Esophagus (tissue), 2 donors: ENCODE measurements at regions not wholly inside any gene's neighbourhood (a gene's known extent, or its start where the extent isn't known, plus 50 kb on each side); places are given as distances from the start of the nearest gene placed in this dataset.
A peak's percentile ranks its signal among the peaks of the same experiment; 100 is the strongest.

Experiments
- H3K27ac ChIP-seq, 2 donors: one replicate each; pipeline ENCODE4 v1.5.1; 2013; ENCODE audit warnings: low read depth in 2 of 2, mild to moderate bottlenecking in 2 of 2, inconsistent platforms in 1 of 2, low read length in 1 of 2, moderate library complexity in 1 of 2
- H3K27me3 ChIP-seq, 2 donors: one replicate each; pipeline ENCODE4 v1.6.1; 2013; ENCODE audit warnings: low read length in 2 of 2, control low read depth in 1 of 2, mild to moderate bottlenecking in 1 of 2; ENCODE audit not compliant: insufficient read depth in 2 of 2, control insufficient read depth in 1 of 2
- H3K36me3 ChIP-seq, 2 donors: one replicate each; pipeline ENCODE4 v1.6.1; 2013; ENCODE audit warnings: low read length in 1 of 2; ENCODE audit not compliant: control insufficient read depth in 2 of 2, insufficient read depth in 2 of 2
- H3K4me1 ChIP-seq, 2 donors: one replicate each; pipeline ENCODE4 v1.6.1; 2013; ENCODE audit warnings: low read length in 1 of 2; ENCODE audit not compliant: control insufficient read depth in 2 of 2, insufficient read depth in 2 of 2
- H3K4me3 ChIP-seq, 2 donors: one replicate each; pipeline ENCODE4 v1.5.1; 2013; ENCODE audit warnings: low read length in 2 of 2, mild to moderate bottlenecking in 2 of 2, low read depth in 1 of 2, moderate library complexity in 1 of 2
- H3K9me3 ChIP-seq, 2 donors: one replicate each; pipeline ENCODE4 v1.6.1; 2013; ENCODE audit warnings: mild to moderate bottlenecking in 2 of 2, low read depth in 1 of 2, low read length in 1 of 2, moderate library complexity in 1 of 2; ENCODE audit not compliant: control insufficient read depth in 2 of 2, insufficient read depth in 1 of 2
- WGBS, 2 donors: extraction: QIAGEN DNeasy Blood & Tissue Kit; methylation state at CpG; one replicate each; pipeline ENCODE4 v1.1.7; 2013; 5-methylcytosine and 5-hydroxymethylcytosine counted together
- donor health status: healthy with polysubstance abuse.
- donor health status: Bipolar disorder and iron deficiency.

DNA sequence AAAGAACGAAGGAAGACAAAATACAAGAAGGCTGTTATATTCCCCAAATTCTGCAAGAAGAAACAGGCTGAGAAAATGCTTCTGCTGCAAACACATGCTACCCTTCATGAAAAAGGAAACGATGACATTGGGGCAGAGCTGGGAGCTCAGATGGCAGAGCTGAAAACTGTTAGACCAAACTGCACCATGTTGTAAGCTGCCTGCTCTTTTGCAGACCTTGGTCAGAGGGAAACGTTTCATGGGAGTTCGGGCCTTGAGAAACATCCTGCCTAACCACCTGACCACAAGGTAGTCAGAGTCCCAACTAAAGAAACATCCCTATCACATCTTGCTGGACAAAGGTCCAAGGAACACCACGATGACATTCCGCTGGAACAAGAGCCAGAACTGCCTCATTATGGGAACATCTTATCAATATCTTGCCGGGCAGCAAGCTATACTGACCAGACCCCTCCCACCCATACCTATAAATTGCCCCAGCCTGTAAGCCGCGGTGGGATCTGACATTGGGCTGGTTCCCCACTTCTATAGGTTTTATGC, 110.7 kb upstream of the CTSC start:
- Histone ChIP-seq H3K9me3 (no peaks in the 10 kb centered on the region), H3K4me3 (no peak overlapping the region), H3K27me3 (no peaks in the 10 kb centered on the region), H3K36me3 (no peaks in the 10 kb centered on the region), H3K27ac (no peak overlapping the region), H3K4me1 (no peaks in the 10 kb centered on the region)
- 82 to 85% methylated on average over 9 of the region's 9 CpGs for WGBS, 2 donors

DNA sequence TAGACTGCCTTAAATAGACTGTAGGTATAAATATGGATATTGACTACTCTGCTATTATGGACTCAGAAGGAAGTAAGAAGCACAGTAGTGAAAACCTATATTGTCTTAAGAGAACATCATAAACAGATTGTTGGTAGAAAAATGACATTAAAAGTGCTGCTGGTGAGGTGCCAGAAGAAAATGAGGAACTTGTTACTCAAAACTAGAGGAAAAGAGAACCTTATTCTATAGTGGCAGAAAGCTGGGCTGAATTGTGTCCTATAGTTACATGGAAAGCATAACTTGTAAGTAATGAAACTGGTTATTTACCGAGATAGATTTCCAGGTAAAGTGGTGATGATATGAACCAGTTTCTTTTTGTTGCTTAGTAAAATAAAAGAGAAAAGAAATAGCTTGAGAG, 109.7 kb upstream of the CTSC start:
- Histone ChIP-seq H3K4me3 (no peak overlapping the region), H3K9me3 (no peaks in the 10 kb centered on the region), H3K27ac (no peak overlapping the region), H3K27me3 (no peaks in the 10 kb centered on the region), H3K36me3 (no peaks in the 10 kb centered on the region), H3K4me1 (no peaks in the 10 kb centered on the region)
- WGBS, 2 donors, result 78 to 84% methylated on average over 1 of the region's 1 CpG

DNA sequence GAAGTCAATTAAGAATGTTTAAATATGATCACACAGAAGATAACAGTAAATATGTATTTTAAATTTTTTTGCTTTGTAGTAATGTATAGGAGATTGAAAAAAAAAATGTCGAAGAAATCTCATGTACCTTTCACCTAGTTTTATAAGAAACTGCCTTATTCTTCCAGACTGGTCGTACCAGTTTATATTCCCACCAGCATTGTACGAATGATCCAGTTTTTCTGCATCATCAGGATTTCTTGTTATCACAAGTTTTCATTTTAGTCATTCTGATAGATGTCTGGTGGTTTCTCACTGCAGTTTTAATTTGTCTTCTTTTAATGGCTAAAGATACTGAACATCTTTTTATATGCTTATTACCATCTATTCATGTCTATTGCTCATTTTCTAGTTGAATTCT, 101.8 kb upstream of the CTSC start:
- Histone ChIP-seq H3K4me3 (no peak overlapping the region), H3K27me3 (no peaks in the 10 kb centered on the region), H3K27ac (no peak overlapping the region), H3K4me1 (peaks cover 0 to under 1% of the 10 kb centered on the region in 2 donors), H3K36me3 (no peaks in the 10 kb centered on the region), H3K9me3 (no peaks in the 10 kb centered on the region)
- 48 to 57% methylated on average over 3 of the region's 3 CpGs for WGBS, 2 donors

DNA sequence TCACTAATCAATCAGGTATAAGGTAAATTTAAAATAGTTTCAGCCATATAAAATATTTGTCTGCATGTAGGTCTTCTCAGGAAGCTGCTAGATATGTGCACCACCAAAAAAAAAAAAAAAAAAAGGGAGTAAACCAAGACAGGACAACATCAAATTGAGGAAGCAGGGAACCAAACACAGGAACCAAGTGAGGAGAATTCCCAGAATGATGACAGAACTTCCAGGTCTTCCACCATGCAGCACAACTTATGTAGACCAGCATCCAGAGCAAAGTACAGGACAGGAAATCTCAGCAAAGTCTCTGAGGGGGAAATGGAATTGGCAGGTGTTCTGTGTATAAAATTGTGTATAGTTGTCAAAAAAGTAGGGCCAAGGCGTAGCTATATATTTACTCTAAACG, 101.2 kb upstream of the CTSC start:
- Histone ChIP-seq H3K27ac (no peak overlapping the region), H3K27me3 (no peaks in the 10 kb centered on the region), H3K4me3 (no peak overlapping the region), H3K4me1 (peaks cover 0 to 7% of the 10 kb centered on the region in 2 donors), H3K9me3 (no peaks in the 10 kb centered on the region), H3K36me3 (no peaks in the 10 kb centered on the region)
- WGBS, 2 donors, result 62% methylated on average over 2 of the region's 2 CpGs

DNA sequence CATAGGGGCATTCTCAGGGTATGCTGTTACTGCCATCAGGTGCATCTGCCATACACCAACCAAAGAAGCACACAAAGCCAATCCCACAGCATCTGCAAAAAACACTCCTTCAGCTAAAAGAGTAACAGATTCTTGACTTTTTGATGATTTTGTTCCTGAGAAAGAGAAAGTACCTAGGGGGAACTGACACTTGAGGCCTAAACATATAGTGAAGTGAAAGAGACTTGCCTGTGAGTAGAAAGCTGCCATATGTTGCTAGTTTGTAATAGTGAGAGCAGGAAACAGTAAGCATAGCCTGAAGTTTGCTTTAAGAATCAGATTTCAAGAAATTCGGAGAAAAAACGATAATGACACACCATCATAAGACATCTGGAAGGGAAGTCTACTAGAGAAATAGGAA, 97.9 kb upstream of the CTSC start:
- H3K27me3 ChIP-seq, result no peaks in the 10 kb centered on the region
- no peak overlapping the region for H3K27ac ChIP-seq
- WGBS, 2 donors, result 86 to 89% methylated on average over 2 of the region's 2 CpGs
- no peaks in the 10 kb centered on the region for H3K9me3 ChIP-seq
- peaks cover 2 to 24% of the 10 kb centered on the region in 2 donors for H3K4me1 ChIP-seq
- no peaks in the 10 kb centered on the region for H3K36me3 ChIP-seq
- H3K4me3 ChIP-seq, result no peak overlapping the region

DNA sequence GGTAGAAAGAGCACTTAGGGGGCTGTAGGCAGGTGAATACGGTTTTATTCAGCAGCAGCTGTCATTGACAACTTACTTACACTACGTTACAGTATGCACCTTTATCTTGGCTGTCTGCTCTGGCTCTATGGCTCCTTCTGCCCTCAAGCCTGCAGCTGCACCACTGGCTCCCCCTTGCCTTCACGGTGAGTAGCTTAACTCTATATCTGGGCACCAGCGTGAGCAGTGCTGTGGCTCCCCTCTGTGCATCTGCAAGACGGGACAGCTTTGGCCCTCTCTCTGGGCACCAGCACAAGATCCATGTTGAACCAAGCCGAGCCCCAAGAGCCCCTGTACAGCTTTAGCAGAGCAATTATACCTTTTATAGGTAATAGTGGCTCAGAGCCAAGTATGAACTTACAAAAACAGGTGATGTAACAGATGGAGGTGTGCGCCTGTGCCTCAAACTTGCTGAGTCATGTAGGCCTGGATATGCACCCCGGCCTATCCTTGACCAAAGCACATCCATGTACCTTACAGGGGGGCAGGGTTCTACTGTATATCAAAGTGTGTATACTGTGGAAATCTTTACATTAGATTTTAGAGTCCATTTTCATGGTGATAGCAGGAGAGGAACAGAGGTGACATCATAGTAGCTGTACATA, 96.9 kb upstream of the CTSC start:
- Histone ChIP-seq H3K27me3 (no peaks in the 10 kb centered on the region), H3K27ac (peak overlapping the region in 1 of 2 donors; percentile 13), H3K9me3 (no peaks in the 10 kb centered on the region), H3K36me3 (no peaks in the 10 kb centered on the region), H3K4me1 (peaks cover 2 to 24% of the 10 kb centered on the region in 2 donors), H3K4me3 (no peak overlapping the region)
- 70 to 77% methylated on average over 8 of the region's 8 CpGs for WGBS, 2 donors

DNA sequence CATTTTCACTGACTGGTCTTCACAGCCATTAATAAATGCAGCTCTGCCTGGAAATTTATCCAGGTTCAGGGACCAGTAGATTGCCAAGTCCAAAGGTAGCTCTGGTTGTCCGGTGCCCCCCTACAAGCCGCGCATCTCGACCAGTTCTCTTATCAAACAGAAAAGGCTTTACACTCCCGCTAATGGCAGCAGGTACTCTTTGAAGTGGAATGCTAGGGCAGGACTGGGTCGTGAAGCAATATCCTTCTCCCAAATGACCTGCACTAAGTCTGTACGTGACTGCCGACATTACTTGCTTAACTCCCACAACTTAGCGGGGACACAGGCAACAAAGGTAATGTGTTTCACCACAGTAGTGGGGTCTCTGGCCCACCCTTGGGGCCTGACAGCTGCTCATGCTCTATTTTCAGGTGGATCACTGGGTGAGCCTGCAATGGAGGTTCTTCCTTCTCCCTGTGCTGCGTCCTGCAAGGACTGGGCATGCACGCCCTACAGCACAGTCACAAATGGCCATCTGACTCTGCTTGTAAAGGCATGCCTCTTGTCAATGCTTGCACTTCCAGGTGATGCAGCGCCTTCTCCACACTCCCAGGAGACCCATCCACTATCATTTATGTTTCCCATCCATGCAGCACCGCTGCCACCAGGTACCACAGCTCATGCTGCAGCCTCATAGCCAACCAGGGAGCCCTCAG, 96.1 kb upstream of the CTSC start:
- Histone ChIP-seq H3K4me1 (peaks cover 2 to 24% of the 10 kb centered on the region in 2 donors), H3K9me3 (no peaks in the 10 kb centered on the region), H3K27me3 (no peaks in the 10 kb centered on the region), H3K4me3 (no peak overlapping the region), H3K27ac (no peak overlapping the region), H3K36me3 (no peaks in the 10 kb centered on the region)
- WGBS, 2 donors, result 78 to 87% methylated on average over 13 of the region's 13 CpGs

DNA sequence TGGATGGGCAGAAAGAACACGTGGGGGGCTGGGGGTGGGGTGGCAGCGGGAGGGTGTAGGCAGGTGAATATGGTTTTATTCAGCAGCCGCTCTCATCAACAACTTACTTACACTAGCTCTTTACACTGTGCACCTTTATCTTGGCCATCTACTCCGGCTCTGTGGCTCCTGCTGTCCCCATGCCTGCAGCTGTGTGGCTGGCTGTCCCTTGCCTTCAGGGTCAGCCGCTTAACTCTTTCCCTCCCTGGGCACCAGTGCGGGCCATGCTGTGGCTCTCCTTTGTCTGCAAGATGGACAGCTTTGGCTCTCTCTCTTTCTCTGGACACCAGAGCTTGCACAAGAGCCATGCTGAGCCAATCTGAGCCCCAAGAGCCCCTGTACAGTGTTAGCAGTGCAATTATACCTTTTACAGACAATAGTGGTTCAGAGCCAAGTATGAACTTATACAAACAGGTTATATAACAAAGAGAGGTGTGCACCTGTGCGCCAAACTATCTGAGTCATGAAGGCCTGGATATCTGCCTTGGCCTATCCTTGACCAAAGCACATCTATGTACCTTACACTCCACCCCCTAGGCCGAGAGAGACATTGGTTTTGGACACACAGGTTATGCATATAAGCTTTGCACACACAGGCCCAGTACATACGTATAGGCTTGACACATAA, 94.3 kb upstream of the CTSC start:
- WGBS, 2 donors, result 71 to 79% methylated on average over 9 of the region's 9 CpGs
- no peaks in the 10 kb centered on the region for H3K36me3 ChIP-seq

DNA sequence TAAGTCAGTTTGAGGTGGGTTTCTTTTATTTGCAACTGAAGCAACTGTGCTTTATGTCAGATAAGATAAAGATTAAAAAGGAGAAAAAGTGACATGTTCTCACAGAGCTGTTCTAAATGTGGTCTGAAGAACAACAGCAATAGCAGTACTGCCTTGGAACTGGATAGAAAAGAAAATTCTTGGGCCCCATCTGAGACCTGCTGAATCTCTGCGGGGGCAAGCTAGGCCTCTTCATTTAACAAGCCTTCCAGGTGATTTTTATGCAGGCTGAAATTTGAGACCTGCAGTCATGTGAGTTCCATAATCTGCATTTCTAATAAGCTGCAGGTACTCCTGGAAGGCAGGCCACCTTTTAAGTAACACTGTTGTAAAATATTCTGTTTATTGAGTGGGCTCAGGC, 91.4 kb upstream of the CTSC start:
- Histone ChIP-seq H3K4me3 (no peak overlapping the region), H3K27ac (no peak overlapping the region), H3K9me3 (no peaks in the 10 kb centered on the region), H3K36me3 (no peaks in the 10 kb centered on the region), H3K27me3 (no peaks in the 10 kb centered on the region), H3K4me1 (peaks cover 2 to 20% of the 10 kb centered on the region in 2 donors)
- 68 to 77% methylated on average over 1 of the region's 1 CpG for WGBS, 2 donors

More for the DNA sequence above, 94.3 kb upstream of the CTSC start:
- Histone ChIP-seq H3K27me3 (no peaks in the 10 kb centered on the region), H3K4me1 (peaks cover 2 to 24% of the 10 kb centered on the region in 2 donors), H3K27ac (peak overlapping the region; percentile 26 to 64), H3K4me3 (no peak overlapping the region), H3K9me3 (no peaks in the 10 kb centered on the region)
